K562 (cell line): ENCODE measurements at regions not wholly inside any gene's neighbourhood (a gene's known extent, or its start where the extent isn't known, plus 50 kb on each side); places are given as distances from the start of the nearest gene placed in this dataset.

Source experiments
- ATAC-seq: fragments of 200-7000 bp; cut with Tn5 transposase; 3 replicates; pipeline ENCODE4 v1.9.1; 2020; ENCODE audit warnings: moderate library complexity
- BruUV-seq: library from RNA; stranded (reverse); fragments of 400-500 nt; replicated peaks from 2 replicates; lab custom pipeline; 2021; lab: Mats Ljungman, UMichigan
- CTCF ChIA-PET: fragments of 300-600 bp; formaldehyde crosslinking; extraction: SDS; loops from one replicate; lab custom pipeline; 2021; ENCODE audit warnings: low intra/inter-chr PET ratio; lab: Yijun Ruan, JAX
- POLR2A ChIA-PET: fragments of 300-600, 350-650 bp; sonication (Branson Sonifier 250); formaldehyde crosslinking; extraction: SDS; loops from one replicate; lab custom pipeline; 2021; ENCODE audit warnings: antibody characterized with exemption, inconsistent platforms; lab: Yijun Ruan, JAX
- DNase-seq, 4 experiments: peaks; one replicate each; pipeline versions ENCODE4 v3.0.0 to v3.0.0-alpha.2; 2011 to 2018; ENCODE audit warnings: low spot score in 3 of 4, mixed read lengths in 3 of 4; ENCODE audit errors: extremely low read depth in 1 of 4
- FAIRE-seq: peaks from 2 replicates; lab custom pipeline; 2011; peaks lifted over from hg19 to GRCh38; lab: Jason Lieb, UNC
- H2AFZ ChIP-seq: 2 replicates; pipeline ENCODE4 v1.6.0; 2011; ENCODE audit warnings: low read depth, low read length, control low read depth, inconsistent platforms
- H3K27ac ChIP-seq: fragments of 200-600 bp; 3 replicates; pipeline ENCODE4 v1.8.0; 2011; ENCODE audit warnings: low read depth, mild to moderate bottlenecking, control low read depth, inconsistent platforms, low read length, moderate library complexity, mixed read lengths; ENCODE audit errors: extremely low read depth
- H3K27me3 ChIP-seq, 2 experiments: fragments of 300-600 bp in 1 of 2; 2 replicates in 1 of 2; 3 replicates in 1 of 2; pipeline versions ENCODE4 v1.6.0 to v1.8.0; 2011; ENCODE audit warnings: inconsistent platforms in 2 of 2, low read length in 2 of 2, mild to moderate bottlenecking in 1 of 2, mixed read lengths in 1 of 2, moderate library complexity in 1 of 2; ENCODE audit not compliant: control insufficient read depth in 2 of 2, insufficient read depth in 2 of 2
- H3K36me3 ChIP-seq: fragments of 300-600 bp; 3 replicates; pipeline ENCODE4 v1.8.0; 2011; ENCODE audit warnings: mild to moderate bottlenecking, low read length, inconsistent platforms; ENCODE audit not compliant: control insufficient read depth, insufficient read depth
- H3K4me1 ChIP-seq, 2 experiments: fragments of 200-600 bp in 1 of 2; replicated peaks in 1 of 2; 2 replicates in 1 of 2; 3 replicates in 1 of 2; pipeline versions ENCODE4 v1.5.1 to v1.8.0; 2011; ENCODE audit warnings: inconsistent platforms in 2 of 2, low read length in 2 of 2, mild to moderate bottlenecking in 1 of 2, mixed read lengths in 1 of 2, moderate library complexity in 1 of 2; ENCODE audit not compliant: control insufficient read depth in 2 of 2, insufficient read depth in 2 of 2
- H3K4me2 ChIP-seq: 2 replicates; pipeline ENCODE4 v1.6.1; 2011; ENCODE audit warnings: low read length, control low read depth, inconsistent platforms, mixed read lengths; ENCODE audit not compliant: insufficient read depth
- H3K4me3 ChIP-seq: fragments of 200-600 bp; sonication (generic), shearing (Covaris generic); 2 replicates; pipeline ENCODE4 v1.5.1; 2016; ENCODE audit warnings: control low read depth, inconsistent platforms
- H3K79me2 ChIP-seq: fragments of 200-600 bp; 3 replicates; pipeline ENCODE4 v1.8.0; 2011; ENCODE audit warnings: low read length, inconsistent platforms; ENCODE audit not compliant: control insufficient read depth, insufficient read depth
- H3K9ac ChIP-seq, 2 experiments: 2 replicates each; pipeline versions ENCODE4 v1.6.0 to v1.6.1; 2011; ENCODE audit warnings: low read depth in 2 of 2, low read length in 2 of 2, control low read depth in 1 of 2, inconsistent platforms in 1 of 2, mild to moderate bottlenecking in 1 of 2, mixed read lengths in 1 of 2; ENCODE audit not compliant: insufficient read depth in 1 of 2
- H3K9me1 ChIP-seq: one replicate; pipeline ENCODE4 v1.6.0; 2011; ENCODE audit warnings: inconsistent platforms, mild to moderate bottlenecking, low read length, moderate library complexity; ENCODE audit not compliant: control insufficient read depth, insufficient read depth
- H3K9me3 ChIP-seq: replicated peaks from 2 replicates; pipeline ENCODE4 v1.5.1; 2011; ENCODE audit warnings: low read depth, low read length, inconsistent platforms; ENCODE audit not compliant: control insufficient read depth, insufficient read depth
- H4K20me1 ChIP-seq: replicated peaks from 2 replicates; pipeline ENCODE4 v1.6.1; 2011; ENCODE audit warnings: low read length, inconsistent platforms, mixed read lengths; ENCODE audit not compliant: control insufficient read depth, insufficient read depth
- ESRRA ChIP-seq: fragments of 450-650 bp; IDR thresholded peaks from 2 replicates; pipeline ENCODE4 v1.6.1; 2014; ENCODE audit warnings: low read depth, mild to moderate bottlenecking, moderate library complexity, borderline replicate concordance
- KLF1 ChIP-seq: fragments of 450-650 bp; IDR thresholded peaks from 2 replicates; pipeline ENCODE4 v1.6.1; 2016; ENCODE audit warnings: missing genetic modification characterization, missing compliant biosample characterization
- MEF2D ChIP-seq: conservative IDR thresholded peaks from 2 replicates; pipeline ENCODE4 v1.6.1; 2016; ENCODE audit warnings: low read depth, missing genetic modification characterization, missing compliant biosample characterization
- NR1H2 ChIP-seq: sonication (generic); formaldehyde crosslinking; IDR thresholded peaks from 2 replicates; pipeline ENCODE4 v1.4.0; 2020; ENCODE audit warnings: mild to moderate bottlenecking, missing genetic modification reagents
- TFAM ChIP-seq: fragments of 250-450 bp; sonication (Bioruptor Pico); conservative IDR thresholded peaks from 2 replicates; pipeline ENCODE4 v1.5.0; 2021; ENCODE audit warnings: mild to moderate bottlenecking, moderate library complexity
- ZKSCAN1 ChIP-seq: fragments of 150-350 bp; IDR thresholded peaks from 2 replicates; pipeline ENCODE4 v1.6.1; 2016; ENCODE audit warnings: low read depth, low read length
- ZKSCAN8 ChIP-seq: fragments of 200-800 bp; sonication (Bioruptor generic); IDR thresholded peaks from 2 replicates; pipeline ENCODE4 v1.6.1; 2016; ENCODE audit warnings: missing genetic modification characterization, missing compliant biosample characterization
- ZNF232 ChIP-seq: sonication (generic); formaldehyde crosslinking; IDR thresholded peaks from 2 replicates; pipeline ENCODE4 v1.8.0; 2022; ENCODE audit warnings: mild to moderate bottlenecking, missing genetic modification reagents
- ZNF584 ChIP-seq: fragments of 200-800 bp; sonication (Bioruptor generic); IDR thresholded peaks from 2 replicates; pipeline ENCODE4 v1.6.1; 2016; ENCODE audit warnings: low read depth, mild to moderate bottlenecking, missing genetic modification characterization, missing compliant biosample characterization
- ZNF707 ChIP-seq: fragments of 250-450 bp; sonication (Bioruptor Pico); conservative IDR thresholded peaks from 2 replicates; pipeline ENCODE4 v1.8.0; 2022; ENCODE audit warnings: inconsistent platforms, mild to moderate bottlenecking, moderate library complexity
- WGBS: fragments of 100-300 bp; shearing (Covaris generic); methylation state at CpG from one replicate; pipeline ENCODE4 v1.1.6; 2016; ENCODE audit warnings: low coverage, mixed read lengths; ENCODE audit not compliant: insufficient coverage; ENCODE audit errors: missing lambda C conversion rate; 5-methylcytosine and 5-hydroxymethylcytosine counted together
- in situ Hi-C: fragments of 300-500 bp; cut with MboI; formaldehyde crosslinking; loops from 4 replicates; pipeline ENCODE4 v1.15.0; 2018; ENCODE audit warnings: inconsistent platforms, mixed read lengths
- intact Hi-C: fragments of 100-400 bp; cut with micrococcal nuclease; formaldehyde crosslinking; loops from 2 replicates; pipeline ENCODE4 v1.14.2; 2022

- Histone ChIP-seq H3K9me3 (no peaks in the 10 kb centered on the region), H3K79me2 (no peaks in the 10 kb centered on the region), H3K27me3 (no peaks in the 10 kb centered on the region), H2AFZ (no peak overlapping the region), H3K9me1 (no peaks in the 10 kb centered on the region), H3K27ac (no peak overlapping the region), H3K4me2 (no peak overlapping the region), H3K4me3 (no peak overlapping the region), H3K36me3 (no peaks in the 10 kb centered on the region)
- POLR2A ChIA-PET = no interaction called here
- 0% methylated on average over 4 of the region's 4 CpGs for WGBS
- ATAC-seq = no peak
- no peak for DNase-seq
- CTCF ChIA-PET = no interaction called here
- intact Hi-C loops = no loop called here
- in situ Hi-C loops = no loop called here
- FAIRE-seq = no peak
- no TSS peak for BruUV-seq
- no peak for TF ChIP-seq ZNF707
- TF ChIP-seq, all 486 proteins: peak for 0
- Histone ChIP-seq H4K20me1 (no peaks in the 10 kb centered on the region), H3K4me1 (no peaks in the 10 kb centered on the region), H3K9ac (no peak overlapping the region)
Measured at GRCh38 chr16:76801357-76801756, 389.6 kb upstream of the MON1B start.

GRCh38 chr16:76816475-76816874 is 374.5 kb upstream of the MON1B start:
- Histone ChIP-seq H3K27me3 (no peaks in the 10 kb centered on the region), H3K79me2 (no peaks in the 10 kb centered on the region), H2AFZ (no peak overlapping the region), H4K20me1 (no peaks in the 10 kb centered on the region), H3K9ac (no peak overlapping the region), H3K4me3 (no peak overlapping the region), H3K36me3 (no peaks in the 10 kb centered on the region), H3K4me1 (no peaks in the 10 kb centered on the region), H3K4me2 (no peak overlapping the region), H3K9me3 (no peaks in the 10 kb centered on the region), H3K27ac (no peak overlapping the region), H3K9me1 (no peaks in the 10 kb centered on the region)
- intact Hi-C loops = no loop called here
- TF ChIP-seq MEF2D (tag) (no peak), TFAM (CRISPR knock-in tag) (no peak), ZNF232 (CRISPR knock-in tag) (no peak), KLF1 (tag) (no peak), ZKSCAN8 (CRISPR knock-in tag) (no peak), ESRRA (no peak), ZNF584 (CRISPR knock-in tag) (no peak), NR1H2 (CRISPR knock-in tag) (no peak), ZKSCAN1 (no peak)
- CTCF ChIA-PET = no interaction called here
- in situ Hi-C loops = no loop called here
- FAIRE-seq = no peak
- 0% methylated on average over 2 of the region's 2 CpGs for WGBS
- ATAC-seq = no peak
- BruUV-seq = no TSS peak
- POLR2A ChIA-PET = no interaction called here
- DNase-seq = no peak
